HepG2 (cell line): ENCODE measurements at regions not wholly inside any gene's neighbourhood (a gene's known extent, or its start where the extent isn't known, plus 50 kb on each side); places are given as distances from the start of the nearest gene placed in this dataset.

Experiments
- ARID4A ChIP-seq: sonication (generic); formaldehyde crosslinking; IDR thresholded peaks from 2 replicates; pipeline ENCODE4 v1.5.0; 2020; ENCODE audit warnings: mild to moderate bottlenecking, missing genetic modification reagents, borderline replicate concordance
- ARNTL ChIP-seq: sonication (generic); formaldehyde crosslinking; IDR thresholded peaks from 2 replicates; pipeline ENCODE4 v1.4.0; 2020; ENCODE audit warnings: mild to moderate bottlenecking, missing genetic modification reagents
- ATF4 ChIP-seq, 2 experiments: fragments of 450-650 bp in 1 of 2; sonication (generic) in 1 of 2; formaldehyde crosslinking; IDR thresholded peaks; 2 replicates each; pipeline versions ENCODE4 v1.5.0 to v1.8.0; 2020 to 2022; ENCODE audit warnings: mild to moderate bottlenecking in 1 of 2, missing genetic modification reagents in 1 of 2
- CREM ChIP-seq, 2 experiments: sonication (generic) in 1 of 2; formaldehyde crosslinking in 1 of 2; IDR thresholded peaks; 2 replicates each; pipeline versions ENCODE4 v1.4.0 to v1.6.1; 2016 to 2020; ENCODE audit warnings: antibody characterized with exemption in 1 of 2, mild to moderate bottlenecking in 1 of 2, missing genetic modification reagents in 1 of 2
- DMAP1 ChIP-seq: IDR thresholded peaks from 2 replicates; pipeline ENCODE4 v1.6.1; 2016
- GTF2F1 ChIP-seq: fragments of 150-350 bp; IDR thresholded peaks from 2 replicates; pipeline ENCODE4 v1.6.1; 2014; ENCODE audit warnings: low read length
- HNRNPLL ChIP-seq: fragments of 200-400 bp; formaldehyde crosslinking; IDR thresholded peaks from 2 replicates; pipeline ENCODE4 v1.6.1; 2017; ENCODE audit warnings: mild to moderate bottlenecking, low read depth, low read length; ENCODE audit not compliant: poor library complexity, severe bottlenecking
- ISL2 ChIP-seq: sonication (generic); formaldehyde crosslinking; IDR thresholded peaks from 2 replicates; pipeline ENCODE4 v1.5.0; 2020; ENCODE audit warnings: missing genetic modification reagents
- KLF13 ChIP-seq: sonication (generic); formaldehyde crosslinking; IDR thresholded peaks from 2 replicates; pipeline ENCODE4 v1.4.0; 2020; ENCODE audit warnings: mild to moderate bottlenecking, missing genetic modification reagents
- MATR3 ChIP-seq: sonication (generic); formaldehyde crosslinking; IDR thresholded peaks from 2 replicates; pipeline ENCODE4 v1.4.0; 2020; ENCODE audit warnings: missing genetic modification reagents
- MEF2D ChIP-seq: sonication (generic); formaldehyde crosslinking; IDR thresholded peaks from 2 replicates; pipeline ENCODE4 v1.5.1; 2020; ENCODE audit warnings: mild to moderate bottlenecking, missing genetic modification reagents
- NFE2L2 ChIP-seq: fragments of 150-350 bp; IDR thresholded peaks from 2 replicates; pipeline ENCODE4 v1.6.1; 2014; ENCODE audit warnings: low read length
- SAP130 ChIP-seq: IDR thresholded peaks from 2 replicates; pipeline ENCODE4 v1.6.1; 2016; ENCODE audit warnings: low read depth
- SIX4 ChIP-seq: sonication (generic); formaldehyde crosslinking; IDR thresholded peaks from 2 replicates; pipeline ENCODE4 v1.4.0; 2020; ENCODE audit warnings: missing genetic modification reagents
- SOX6 ChIP-seq, 2 experiments: fragments of 450-650 bp in 1 of 2; sonication (generic) in 1 of 2; formaldehyde crosslinking in 1 of 2; IDR thresholded peaks; 2 replicates each; pipeline versions ENCODE4 v1.4.0 to v1.6.1; 2017 to 2020; ENCODE audit warnings: antibody characterized with exemption in 1 of 2, mild to moderate bottlenecking in 1 of 2, missing genetic modification reagents in 1 of 2
- ZBTB39 ChIP-seq: sonication (generic); formaldehyde crosslinking; IDR thresholded peaks from 2 replicates; pipeline ENCODE4 v1.5.0; 2020; ENCODE audit warnings: missing genetic modification reagents
- ZBTB42 ChIP-seq: sonication (generic); formaldehyde crosslinking; IDR thresholded peaks from 2 replicates; pipeline ENCODE4 v1.5.0; 2020; ENCODE audit warnings: mild to moderate bottlenecking, missing genetic modification reagents
- ZC3H4 ChIP-seq: sonication (generic); formaldehyde crosslinking; IDR thresholded peaks from 2 replicates; pipeline ENCODE4 v1.4.0; 2020; ENCODE audit warnings: missing genetic modification reagents, borderline replicate concordance
- ZFP1 ChIP-seq: IDR thresholded peaks from 2 replicates; pipeline ENCODE4 v1.6.1; 2016
- ZFX ChIP-seq: sonication (generic); formaldehyde crosslinking; IDR thresholded peaks from 2 replicates; pipeline ENCODE4 v1.4.0; 2020; ENCODE audit warnings: mild to moderate bottlenecking, low read depth, missing genetic modification reagents, moderate library complexity
- ZNF446 ChIP-seq: sonication (generic); formaldehyde crosslinking; IDR thresholded peaks from 2 replicates; pipeline ENCODE4 v1.5.0; 2020; ENCODE audit warnings: mild to moderate bottlenecking, missing genetic modification reagents
- ZNF468 ChIP-seq: sonication (generic); formaldehyde crosslinking; IDR thresholded peaks from 2 replicates; pipeline ENCODE4 v1.8.0; 2022; ENCODE audit warnings: mild to moderate bottlenecking, moderate library complexity, missing genetic modification reagents
- ZNF605 ChIP-seq: sonication (generic); formaldehyde crosslinking; IDR thresholded peaks from 2 replicates; pipeline ENCODE4 v1.8.0; 2022; ENCODE audit warnings: mild to moderate bottlenecking, missing genetic modification reagents
- ZNF644 ChIP-seq: IDR thresholded peaks from 2 replicates; pipeline ENCODE4 v1.6.1; 2016; ENCODE audit warnings: low read depth
- ZSCAN12 ChIP-seq: sonication (generic); formaldehyde crosslinking; IDR thresholded peaks from 2 replicates; pipeline ENCODE4 v1.9.0; 2021; ENCODE audit warnings: mild to moderate bottlenecking, missing genetic modification reagents

GRCh38 chr11:8810540-8811301 lies 100.3 kb upstream of the AKIP1 start (continued):
- TF ChIP-seq ATF4 (CRISPR knock-in tag; IDR thresholded peaks at IDR 0.05) (no peak), HNRNPLL (peak; percentile 35), MATR3 (CRISPR knock-in tag) (no peak), ZNF605 (CRISPR knock-in tag) (0 out of 2 replicates have a peak, but pooled peaks have one; percentile 0), SAP130 (peak; percentile 67), ZBTB42 (CRISPR knock-in tag) (no peak), KLF13 (no peak), ISL2 (CRISPR knock-in tag) (no peak; the same call in 1 of the 2 replicates), ZFP1 (CRISPR knock-in tag) (no peak), CREM (IDR thresholded peaks at IDR 0.05) (no peak; the same call in 1 of the 2 replicates), CREM (CRISPR knock-in tag; IDR thresholded peaks at IDR 0.05) (no peak), GTF2F1 (no peak), ZNF468 (CRISPR knock-in tag) (no peak), ZC3H4 (CRISPR knock-in tag) (no peak), ZSCAN12 (CRISPR knock-in tag) (no peak), DMAP1 (peak; percentile 16; the same call in 1 of the 2 replicates), ZBTB39 (CRISPR knock-in tag) (no peak), ZNF446 (CRISPR knock-in tag) (no peak), SOX6 (IDR thresholded peaks at IDR 0.05) (no peak), SOX6 (CRISPR knock-in tag; IDR thresholded peaks at IDR 0.05) (no peak; the same call in 1 of the 2 replicates), MEF2D (CRISPR knock-in tag) (peak; percentile 55; the same call in 1 of the 2 replicates), ARID4A (peak; percentile 40; the same call in 1 of the 2 replicates), SIX4 (CRISPR knock-in tag) (no peak), ZFX (CRISPR knock-in tag) (peak; percentile 72), NFE2L2 (no peak), ARNTL (CRISPR knock-in tag) (no peak), ZNF644 (CRISPR knock-in tag) (no peak)
